ENCODE measurements at regions not wholly inside any gene's neighbourhood (a gene's known extent, or its start where the extent isn't known, plus 50 kb on each side); places are given as distances from the start of the nearest gene placed in this dataset.

GRCh38 chr3:159624616-159625015 is 364.0 kb upstream of the IL12A start:
- Histone ChIP-seq H3K79me2 (ENCODE audit: low read length) (no peaks in the 10 kb centered on the region), H3K4me2 (ENCODE audit: low read depth, low read length) (no peak overlapping the region), H3K9me3 (replicated peaks; ENCODE audit: insufficient read depth, low read length) (no peaks in the 10 kb centered on the region), H3K9me2 (replicated peaks; ENCODE audit: insufficient read depth, low read length) (no peaks in the 10 kb centered on the region), H3K4me3 (ENCODE audit: low read length) (no peak overlapping the region), H2AFZ (ENCODE audit: low read length) (no peak overlapping the region), H3K27me3 (replicated peaks; ENCODE audit: insufficient read depth, low read length) (no peaks in the 10 kb centered on the region), H3K4me1 (ENCODE audit: low read length) (no peaks in the 10 kb centered on the region), H4K20me1 (ENCODE audit: insufficient read depth, low read length) (no peaks in the 10 kb centered on the region), H3F3A (ENCODE audit: insufficient read depth, low read length) (no peaks in the 10 kb centered on the region), H3K36me3 (replicated peaks; ENCODE audit: insufficient read depth, low read length) (no peaks in the 10 kb centered on the region), H3K27ac (ENCODE audit: low read length) (no peak overlapping the region), H3K9ac (ENCODE audit: low read length) (no peak overlapping the region)
- no peak for TF ChIP-seq CTCF (IDR thresholded peaks at IDR 0.05; ENCODE audit: low read length)
- TF ChIP-seq EZH2phosphoT487 (IDR thresholded peaks at IDR 0.05; ENCODE audit: low read length), result no peak
- no peak for TF ChIP-seq EZH2 (optimal IDR thresholded peaks at IDR 0.05; ENCODE audit: low read depth, low read length)
- DNase-seq, result no peak

GRCh38 chr3:159625594-159625993 is 363.0 kb upstream of the IL12A start:
- H3K4me3 ChIP-seq (ENCODE audit: low read length), result no peak overlapping the region
- H3K9me3 ChIP-seq (replicated peaks; ENCODE audit: insufficient read depth, low read length), result no peaks in the 10 kb centered on the region
- H2AFZ ChIP-seq (ENCODE audit: low read length), result no peak overlapping the region
- H3K9me2 ChIP-seq (replicated peaks; ENCODE audit: insufficient read depth, low read length), result no peaks in the 10 kb centered on the region
- no peak for DNase-seq
- no peaks in the 10 kb centered on the region for H3K27me3 ChIP-seq (replicated peaks; ENCODE audit: insufficient read depth, low read length)
- no peak overlapping the region for H3K27ac ChIP-seq (ENCODE audit: low read length)
- no peaks in the 10 kb centered on the region for H3F3A ChIP-seq (ENCODE audit: insufficient read depth, low read length)
- no peaks in the 10 kb centered on the region for H4K20me1 ChIP-seq (ENCODE audit: insufficient read depth, low read length)
- TF ChIP-seq CTCF (IDR thresholded peaks at IDR 0.05; ENCODE audit: low read length) (no peak), EZH2phosphoT487 (IDR thresholded peaks at IDR 0.05; ENCODE audit: low read length) (no peak), EZH2 (optimal IDR thresholded peaks at IDR 0.05; ENCODE audit: low read depth, low read length) (no peak)
- no peaks in the 10 kb centered on the region for H3K4me1 ChIP-seq (ENCODE audit: low read length)
- no peaks in the 10 kb centered on the region for H3K79me2 ChIP-seq (ENCODE audit: low read length)
- no peak overlapping the region for H3K9ac ChIP-seq (ENCODE audit: low read length)
- no peak overlapping the region for H3K4me2 ChIP-seq (ENCODE audit: low read depth, low read length)
- no peaks in the 10 kb centered on the region for H3K36me3 ChIP-seq (replicated peaks; ENCODE audit: insufficient read depth, low read length)

- H3K9me3 ChIP-seq (replicated peaks; ENCODE audit: insufficient read depth, low read length), result no peaks in the 10 kb centered on the region
- H3F3A ChIP-seq (ENCODE audit: insufficient read depth, low read length), result no peaks in the 10 kb centered on the region
- DNase-seq, result no peak
- H3K4me1 ChIP-seq (ENCODE audit: low read length), result no peaks in the 10 kb centered on the region
- H3K9ac ChIP-seq (ENCODE audit: low read length), result no peak overlapping the region
- no peaks in the 10 kb centered on the region for H3K79me2 ChIP-seq (ENCODE audit: low read length)
- no peaks in the 10 kb centered on the region for H4K20me1 ChIP-seq (ENCODE audit: insufficient read depth, low read length)
- no peak overlapping the region for H3K4me2 ChIP-seq (ENCODE audit: low read depth, low read length)
- H3K4me3 ChIP-seq (ENCODE audit: low read length), result no peak overlapping the region
- no peaks in the 10 kb centered on the region for H3K9me2 ChIP-seq (replicated peaks; ENCODE audit: insufficient read depth, low read length)
- TF ChIP-seq EZH2 (optimal IDR thresholded peaks at IDR 0.05; ENCODE audit: low read depth, low read length) (no peak), EZH2phosphoT487 (IDR thresholded peaks at IDR 0.05; ENCODE audit: low read length) (no peak), CTCF (IDR thresholded peaks at IDR 0.05; ENCODE audit: low read length) (no peak)
- H3K27ac ChIP-seq (ENCODE audit: low read length), result no peak overlapping the region
- H2AFZ ChIP-seq (ENCODE audit: low read length), result no peak overlapping the region
- no peaks in the 10 kb centered on the region for H3K36me3 ChIP-seq (replicated peaks; ENCODE audit: insufficient read depth, low read length)
- no peaks in the 10 kb centered on the region for H3K27me3 ChIP-seq (replicated peaks; ENCODE audit: insufficient read depth, low read length)
Observed at GRCh38 chr3:159626598-159626997, 362.0 kb upstream of the IL12A start.

Data from MM.1S (cell line).